H1 (cell line): ENCODE measurements at regions not wholly inside any gene's neighbourhood (a gene's known extent, or its start where the extent isn't known, plus 50 kb on each side); places are given as distances from the start of the nearest gene placed in this dataset.

Source experiments
- CTCF ChIA-PET: fragments of 300-600 bp; sonication (Branson Sonifier 250); formaldehyde crosslinking; loops from one replicate; lab custom pipeline; 2021; ENCODE audit not compliant: partially characterized antibody; lab: Charles Lee
- POLR2A ChIA-PET: fragments of 300-600 bp; sonication (Branson Sonifier 250); formaldehyde crosslinking; loops from one replicate; lab custom pipeline; 2021; ENCODE audit warnings: inconsistent platforms; ENCODE audit not compliant: partially characterized antibody; lab: Charles Lee
- DNase-seq, 2 experiments: peaks; one replicate each; pipeline versions ENCODE4 v3.0.0 to v3.0.0-alpha.2; 2010 to 2022; ENCODE audit warnings: low spot score in 2 of 2, low read depth in 1 of 2, mixed read lengths in 1 of 2
- FAIRE-seq: peaks from 2 replicates; lab custom pipeline; 2011; peaks lifted over from hg19 to GRCh38; lab: Jason Lieb, UNC
- H2AFZ ChIP-seq: 2 replicates; pipeline ENCODE4 v1.8.1; 2012; ENCODE audit warnings: low read length, inconsistent platforms
- H2AK5ac ChIP-seq: 2 replicates; pipeline ENCODE4 v1.6.1; 2013; ENCODE audit warnings: low read depth, low read length
- H2BK120ac ChIP-seq: replicated peaks from 2 replicates; pipeline ENCODE3; 2013; ENCODE audit warnings: low read depth, low read length, inconsistent platforms
- H2BK12ac ChIP-seq: 2 replicates; pipeline ENCODE4 v1.6.1; 2013; ENCODE audit warnings: low read depth, low read length
- H2BK15ac ChIP-seq: 2 replicates; pipeline ENCODE4 v1.6.1; 2013; ENCODE audit warnings: low read length
- H2BK20ac ChIP-seq: 2 replicates; pipeline ENCODE4 v1.6.1; 2013; ENCODE audit warnings: low read length
- H2BK5ac ChIP-seq: 2 replicates; pipeline ENCODE4 v1.6.1; 2013; ENCODE audit warnings: low read depth, low read length
- H3K14ac ChIP-seq: 2 replicates; pipeline ENCODE4 v1.6.1; 2013; ENCODE audit warnings: inconsistent platforms; ENCODE audit not compliant: insufficient read length
- H3K18ac ChIP-seq: 2 replicates; pipeline ENCODE4 v1.6.1; 2013; ENCODE audit warnings: low read length; ENCODE audit errors: extremely low read depth
- H3K23ac ChIP-seq: 2 replicates; pipeline ENCODE4 v1.6.1; 2013; ENCODE audit warnings: inconsistent platforms; ENCODE audit not compliant: insufficient read length
- H3K23me2 ChIP-seq: 2 replicates; pipeline ENCODE4 v1.6.1; 2013; ENCODE audit warnings: low read depth, low read length
- H3K27ac ChIP-seq: 2 replicates; pipeline ENCODE4 v1.6.1; 2011; ENCODE audit warnings: low read depth, low read length, inconsistent platforms
- H3K27me3 ChIP-seq, 4 experiments: replicated peaks in 1 of 4; 1 replicate in 1 of 4; 2 replicates in 3 of 4; pipeline versions ENCODE4 v1.6.1 to v1.8.1; 2011 to 2013; ENCODE audit warnings: low read length in 3 of 4, mild to moderate bottlenecking in 3 of 4, inconsistent platforms in 2 of 4, mixed read lengths in 2 of 4, moderate library complexity in 1 of 4; ENCODE audit not compliant: control insufficient read depth in 3 of 4, insufficient read depth in 3 of 4; ENCODE audit errors: extremely low read depth in 1 of 4
- H3K36me3 ChIP-seq, 4 experiments: 2 replicates each; pipeline versions ENCODE4 v1.6.1 to v1.8.1; 2011 to 2013; ENCODE audit warnings: mild to moderate bottlenecking in 4 of 4, low read length in 3 of 4, moderate library complexity in 2 of 4, control low read depth in 1 of 4, inconsistent platforms in 1 of 4; ENCODE audit not compliant: insufficient read depth in 4 of 4, control insufficient read depth in 2 of 4
- H3K4ac ChIP-seq: replicated peaks from 2 replicates; pipeline ENCODE3; 2013; ENCODE audit warnings: low read length, low read depth, mixed read lengths, inconsistent platforms; ENCODE audit not compliant: insufficient read length
- H3K4me1 ChIP-seq, 4 experiments: replicated peaks in 1 of 4; 1 replicate in 1 of 4; 2 replicates in 3 of 4; pipeline versions ENCODE4 v1.6.1 to v1.8.1; 2011 to 2013; ENCODE audit warnings: low read length in 3 of 4, inconsistent platforms in 2 of 4, mixed read lengths in 1 of 4; ENCODE audit not compliant: insufficient read depth in 4 of 4, control insufficient read depth in 3 of 4
- H3K4me2 ChIP-seq, 2 experiments: 2 replicates each; pipeline versions ENCODE4 v1.6.1 to v1.8.1; 2011 to 2013; ENCODE audit warnings: low read depth in 2 of 2, low read length in 2 of 2, control low read depth in 1 of 2, inconsistent platforms in 1 of 2, mild to moderate bottlenecking in 1 of 2; ENCODE audit not compliant: insufficient read depth in 1 of 2
- H3K4me3 ChIP-seq, 4 experiments: fragments of 200-600, 300-600 bp in 1 of 4; sonication (generic), shearing (Covaris generic), sonication (Bioruptor Twin) in 1 of 4; 2 replicates each; pipeline versions ENCODE4 v1.5.1 to v1.8.1; 2011 to 2016; ENCODE audit warnings: low read length in 4 of 4, low read depth in 3 of 4, control low read depth in 2 of 4, inconsistent platforms in 2 of 4, mild to moderate bottlenecking in 2 of 4, mixed read lengths in 1 of 4, moderate library complexity in 1 of 4; ENCODE audit not compliant: insufficient read depth in 2 of 4; ENCODE audit errors: extremely low read depth in 1 of 4
- H3K56ac ChIP-seq: replicated peaks from 2 replicates; pipeline ENCODE3; 2013; ENCODE audit warnings: low read depth, mild to moderate bottlenecking, mixed read lengths, low read length, inconsistent platforms; ENCODE audit not compliant: insufficient read length
- H3K79me1 ChIP-seq: 2 replicates; pipeline ENCODE4 v1.6.1; 2013; ENCODE audit warnings: low read depth, low read length, control low read depth
- H3K79me2 ChIP-seq, 2 experiments: 2 replicates each; pipeline versions ENCODE4 v1.6.1 to v1.8.1; 2012 to 2013; ENCODE audit warnings: low read length in 2 of 2, mild to moderate bottlenecking in 2 of 2, inconsistent platforms in 1 of 2; ENCODE audit not compliant: insufficient read depth in 2 of 2, control insufficient read depth in 1 of 2
- H3K9ac ChIP-seq, 4 experiments: replicated peaks in 1 of 4; 1 replicate in 1 of 4; 2 replicates in 3 of 4; pipeline versions ENCODE4 v1.6.1 to v1.8.1; 2011 to 2013; ENCODE audit warnings: low read depth in 3 of 4, low read length in 3 of 4, control low read depth in 2 of 4, mild to moderate bottlenecking in 2 of 4, moderate library complexity in 2 of 4, inconsistent platforms in 1 of 4; ENCODE audit errors: extremely low read depth in 1 of 4
- H3K9me3 ChIP-seq, 2 experiments: 2 replicates each; pipeline versions ENCODE4 v1.6.1 to v1.8.1; 2012 to 2013; ENCODE audit warnings: mild to moderate bottlenecking in 2 of 2, moderate library complexity in 2 of 2, control low read depth in 1 of 2, inconsistent platforms in 1 of 2, low read depth in 1 of 2, low read length in 1 of 2, mixed read lengths in 1 of 2; ENCODE audit not compliant: insufficient read depth in 2 of 2
- H4K20me1 ChIP-seq, 2 experiments: replicated peaks in 1 of 2; 2 replicates each; pipeline versions ENCODE3 to v1.8.1; 2011 to 2013; ENCODE audit warnings: inconsistent platforms in 2 of 2, low read length in 2 of 2, mild to moderate bottlenecking in 1 of 2; ENCODE audit not compliant: insufficient read depth in 2 of 2, control insufficient read depth in 1 of 2
- H4K5ac ChIP-seq: 2 replicates; pipeline ENCODE4 v1.6.1; 2013; ENCODE audit warnings: low read length, low read depth, mixed read lengths, inconsistent platforms; ENCODE audit not compliant: insufficient read length
- H4K8ac ChIP-seq: 2 replicates; pipeline ENCODE4 v1.8.0; 2013; ENCODE audit warnings: mild to moderate bottlenecking, moderate library complexity, low read length, inconsistent platforms; ENCODE audit not compliant: insufficient read depth; ENCODE audit errors: extremely low read depth
- H4K91ac ChIP-seq: replicated peaks from 2 replicates; pipeline ENCODE3; 2013; ENCODE audit warnings: low read length, mixed read lengths, inconsistent platforms; ENCODE audit not compliant: insufficient read length
- EGR1 ChIP-seq: IDR thresholded peaks from 2 replicates; pipeline ENCODE4 v1.6.1; 2011; ENCODE audit warnings: low read depth, low read length, borderline replicate concordance
- HDAC2 ChIP-seq, 2 experiments: fragments of 300-600 bp in 1 of 2; sonication (generic) in 1 of 2; IDR thresholded peaks; 2 replicates each; pipeline ENCODE4 v1.6.1; 2011 to 2012; ENCODE audit warnings: low read depth in 2 of 2, low read length in 2 of 2, mild to moderate bottlenecking in 2 of 2, moderate library complexity in 2 of 2, borderline replicate concordance in 1 of 2, inconsistent platforms in 1 of 2
- PHF8 ChIP-seq: fragments of 200-600 bp; sonication (generic); conservative IDR thresholded peaks from 2 replicates; pipeline ENCODE4 v1.7.1; 2012; ENCODE audit warnings: low read depth, mild to moderate bottlenecking, inconsistent platforms, low read length, moderate library complexity
- SRF ChIP-seq: IDR thresholded peaks from 2 replicates; pipeline ENCODE4 v1.6.1; 2011; ENCODE audit warnings: mild to moderate bottlenecking, low read depth, low read length, moderate library complexity
- WGBS, 2 experiments: shearing (Covaris generic) in 1 of 2; methylation state at CpG; one replicate each; pipeline versions ENCODE4 v1.1.6 to v1.1.7; 2013 to 2015; ENCODE audit warnings: low lambda C conversion rate in 2 of 2, mixed read lengths in 2 of 2, inconsistent platforms in 1 of 2, low coverage in 1 of 2, missing lambda C conversion rate in 1 of 2; ENCODE audit not compliant: insufficient replicate concordance in 2 of 2, insufficient coverage in 1 of 2, insufficient read length in 1 of 2; ENCODE audit errors: extremely low coverage in 1 of 2, missing lambda C conversion rate in 1 of 2; 5-methylcytosine and 5-hydroxymethylcytosine counted together

GRCh38 chr7:156121956-156122355 lies 309.7 kb upstream of the SHH start:
- ChIA-PET CTCF (no interaction called here), POLR2A (no interaction called here)
- no peaks in the 10 kb centered on the region for H3K4me1 ChIP-seq
- no peak overlapping the region for H3K4ac ChIP-seq
- no peak overlapping the region for H3K56ac ChIP-seq
- no peak overlapping the region for H2BK15ac ChIP-seq
- no peak overlapping the region for H3K14ac ChIP-seq
- H3K23me2 ChIP-seq = no peaks in the 10 kb centered on the region
- FAIRE-seq (no peak), DNase-seq (no peak)
- no peaks in the 10 kb centered on the region for H3K79me2 ChIP-seq
- H2AK5ac ChIP-seq = no peak overlapping the region
- H3K9me3 ChIP-seq = no peaks in the 10 kb centered on the region
- no peak overlapping the region for H3K4me2 ChIP-seq
- no peak overlapping the region for H3K23ac ChIP-seq
- H3K4me3 ChIP-seq = no peak overlapping the region
- no peak overlapping the region for H3K9ac ChIP-seq
- H2BK12ac ChIP-seq = no peak overlapping the region
- H4K5ac ChIP-seq = no peak overlapping the region
- no peak overlapping the region for H3K27ac ChIP-seq
- TF ChIP-seq PHF8 (no peak), SRF (no peak), HDAC2 (IDR thresholded peaks at IDR 0.05; ENCODE audit: borderline replicate concordance in 1 of 2, low read depth in 2 of 2, low read length in 2 of 2) (no peak), EGR1 (no peak)
- H2BK5ac ChIP-seq = no peak overlapping the region
- WGBS, 2 experiments = 93% methylated on average over 16 of the region's 17 CpGs; no CpG with 5 or more reads in 1 of the 2 experiments
- no peaks in the 10 kb centered on the region for H4K20me1 ChIP-seq
- no peak overlapping the region for H2BK120ac ChIP-seq
- H4K8ac ChIP-seq = no peak overlapping the region
- no peak overlapping the region for H2BK20ac ChIP-seq
- H3K18ac ChIP-seq = no peak overlapping the region
- H4K91ac ChIP-seq = no peak overlapping the region
- no peaks in the 10 kb centered on the region for H3K27me3 ChIP-seq
- H2AFZ ChIP-seq = no peak overlapping the region
- no peaks in the 10 kb centered on the region for H3K36me3 ChIP-seq
- H3K79me1 ChIP-seq = no peaks in the 10 kb centered on the region
